ENCODE measurements at regions not wholly inside any gene's neighbourhood (a gene's known extent, or its start where the extent isn't known, plus 50 kb on each side); places are given as distances from the start of the nearest gene placed in this dataset.
"Not testable (repeated sequence)": the region's sequence is repeated elsewhere in the genome, so short reads cannot be mapped to it uniquely, and the experiment has no call there.

GRCh38 chr7:35908331-35909216 lies 107.7 kb downstream of the SEPTIN7 start:
- intact Hi-C loops (cut with DNase I): loop anchor here (5.0 kb wide), 1 partner anchor 196 kb away; no protein-coding TSS in a partner anchor
- no peak for DNase-seq (ENCODE audit: extremely low spot score in 2 of 2)
- no peaks in the 10 kb centered on the region for H3K9me3 ChIP-seq
- no peaks in the 10 kb centered on the region for H3K4me1 ChIP-seq
- H3K27ac ChIP-seq: no peak overlapping the region
- TF ChIP-seq POLR2AphosphoS5 (IDR thresholded peaks at IDR 0.05; ENCODE audit: insufficient read depth in 1 of 2, low read depth in 1 of 2) (no peak), CTCF (IDR thresholded peaks at IDR 0.05) (no peak), POLR2A (IDR thresholded peaks at IDR 0.05) (no peak)
- H3K36me3 ChIP-seq: no peaks in the 10 kb centered on the region
- no peak overlapping the region for H3K4me3 ChIP-seq
- H3K27me3 ChIP-seq: no peaks in the 10 kb centered on the region

GRCh38 chr7:35909870-35910357 lies 109.1 kb downstream of the SEPTIN7 start:
- Histone ChIP-seq H3K27ac (no peak overlapping the region), H3K36me3 (no peaks in the 10 kb centered on the region), H3K9me3 (no peaks in the 10 kb centered on the region), H3K4me3 (no peak overlapping the region), H3K4me1 (no peaks in the 10 kb centered on the region), H3K27me3 (no peaks in the 10 kb centered on the region)
- TF ChIP-seq POLR2A (IDR thresholded peaks at IDR 0.05) (no peak), CTCF (IDR thresholded peaks at IDR 0.05) (no peak), POLR2AphosphoS5 (IDR thresholded peaks at IDR 0.05; ENCODE audit: insufficient read depth in 1 of 2, low read depth in 1 of 2) (no peak)
- DNase-seq (ENCODE audit: extremely low spot score in 2 of 2): no peak
- intact Hi-C loops (cut with DNase I): loop anchor here (5.0 to 10.0 kb wide), 2 partner anchors 65 to 198 kb away; no protein-coding TSS in a partner anchor

GRCh38 chr7:35910621-35911020 lies 109.8 kb downstream of the SEPTIN7 start:
- not testable (repeated sequence) for H3K4me3 ChIP-seq; H3K4me1 ChIP-seq; H3K27me3 ChIP-seq; DNase-seq (ENCODE audit: extremely low spot score in 2 of 2); H3K36me3 ChIP-seq; H3K9me3 ChIP-seq; H3K27ac ChIP-seq
- intact Hi-C loops (cut with DNase I): loop anchor here (10.0 kb wide), 1 partner anchor 64 kb away; no protein-coding TSS in a partner anchor

- H3K36me3 ChIP-seq; H3K9me3 ChIP-seq; H3K27me3 ChIP-seq; H3K4me3 ChIP-seq; H3K27ac ChIP-seq; DNase-seq (ENCODE audit: extremely low spot score in 2 of 2); H3K4me1 ChIP-seq: not testable (repeated sequence)
- intact Hi-C loops (cut with DNase I): loop anchor here (10.0 kb wide), 1 partner anchor 61 kb away; no protein-coding TSS in a partner anchor
Observed at GRCh38 chr7:35913350-35913749, 112.5 kb downstream of the SEPTIN7 start.

GRCh38 chr7:35914214-35914613 lies 113.4 kb downstream of the SEPTIN7 start:
- DNase-seq (ENCODE audit: extremely low spot score in 2 of 2); H3K4me3 ChIP-seq; H3K9me3 ChIP-seq; H3K27ac ChIP-seq; H3K36me3 ChIP-seq; H3K4me1 ChIP-seq; H3K27me3 ChIP-seq: not testable (repeated sequence)
- intact Hi-C loops (cut with DNase I): loop anchor here (10.0 kb wide), 1 partner anchor 61 kb away; no protein-coding TSS in a partner anchor

- H3K4me3 ChIP-seq; H3K27ac ChIP-seq; H3K9me3 ChIP-seq; H3K4me1 ChIP-seq; H3K27me3 ChIP-seq; DNase-seq (ENCODE audit: extremely low spot score in 2 of 2); H3K36me3 ChIP-seq: not testable (repeated sequence)
- intact Hi-C loops (cut with DNase I): loop anchor here (10.0 kb wide), 1 partner anchor 59 kb away; no protein-coding TSS in a partner anchor
Observed at GRCh38 chr7:35915247-35915955, 114.5 kb downstream of the SEPTIN7 start.

- H3K4me3 ChIP-seq; H3K4me1 ChIP-seq; H3K27me3 ChIP-seq; H3K9me3 ChIP-seq; DNase-seq (ENCODE audit: extremely low spot score in 2 of 2); H3K36me3 ChIP-seq; H3K27ac ChIP-seq: not testable (repeated sequence)
- intact Hi-C loops (cut with DNase I): loop anchor here (10.0 kb wide), 1 partner anchor 57 kb away; no protein-coding TSS in a partner anchor
Observed at GRCh38 chr7:35918217-35918616, 117.4 kb downstream of the SEPTIN7 start.

GRCh38 chr7:35919607-35920006 lies 118.8 kb downstream of the SEPTIN7 start:
- intact Hi-C loops (cut with DNase I): loop anchor here (10.0 kb wide), 1 partner anchor 55 kb away; no protein-coding TSS in a partner anchor
- not testable (repeated sequence) for H3K36me3 ChIP-seq

GRCh38 chr7:35921338-35921737 lies 120.5 kb downstream of the SEPTIN7 start:
- H3K36me3 ChIP-seq; H3K27me3 ChIP-seq; H3K27ac ChIP-seq; H3K9me3 ChIP-seq; H3K4me1 ChIP-seq; intact Hi-C loops (cut with DNase I); DNase-seq (ENCODE audit: extremely low spot score in 2 of 2); H3K4me3 ChIP-seq: not testable (repeated sequence)

More at GRCh38 chr7:35919607-35920006, 118.8 kb downstream of the SEPTIN7 start:
- not testable (repeated sequence) for DNase-seq (ENCODE audit: extremely low spot score in 2 of 2); H3K9me3 ChIP-seq; H3K27ac ChIP-seq; H3K4me1 ChIP-seq; H3K4me3 ChIP-seq; H3K27me3 ChIP-seq

GRCh38 chr7:35924668-35925067 lies 123.8 kb downstream of the SEPTIN7 start:
- H3K9me3 ChIP-seq; H3K27me3 ChIP-seq; H3K36me3 ChIP-seq; DNase-seq (ENCODE audit: extremely low spot score in 2 of 2); H3K27ac ChIP-seq; H3K4me3 ChIP-seq; intact Hi-C loops (cut with DNase I); H3K4me1 ChIP-seq: not testable (repeated sequence)
